HCT116 (cell line): ENCODE measurements at regions not wholly inside any gene's neighbourhood (a gene's known extent, or its start where the extent isn't known, plus 50 kb on each side); places are given as distances from the start of the nearest gene placed in this dataset.

Source experiments
- ATAC-seq: fragments of 200-7000 bp; cut with Tn5 transposase; 2 replicates; pipeline ENCODE4 v1.9.1; 2020; ENCODE audit warnings: mild to moderate bottlenecking, moderate library complexity
- BruUV-seq: library from RNA; stranded (reverse); fragments of 400-500 nt; replicated peaks from 2 replicates; lab custom pipeline; 2021; lab: Mats Ljungman, UMichigan
- CTCF ChIA-PET: fragments of 300-600 bp; sonication (Branson Sonifier 250); formaldehyde crosslinking; loops from one replicate; lab custom pipeline; 2021; ENCODE audit warnings: antibody characterized with exemption; lab: Charles Lee
- POLR2A ChIA-PET: fragments of 300-600, 350-600 bp; sonication (Branson Sonifier 250); formaldehyde crosslinking; loops from one replicate; lab custom pipeline; 2021; ENCODE audit warnings: antibody characterized with exemption; lab: Charles Lee
- RAD21 ChIA-PET, 2 experiments: fragments of 300-600 bp; sonication (Branson Sonifier 250); formaldehyde crosslinking; loops; one replicate each; lab custom pipeline; 2023; ENCODE audit warnings: low total read pairs in 2 of 2; ENCODE audit not compliant: uncharacterized antibody in 2 of 2, unreplicated experiment in 2 of 2, low non-redundant PET in 1 of 2; lab: Charles Lee
- DNase-seq: peaks from one replicate; pipeline ENCODE4 v3.0.0-alpha.2; 2010; ENCODE audit warnings: low read depth, low spot score
- H2AFZ ChIP-seq: fragments of 200-600 bp; shearing (Covaris generic), sonication (generic); 2 replicates; pipeline ENCODE4 v1.6.1; 2017; ENCODE audit warnings: low read depth, mixed run types, mixed read lengths, antibody characterized with exemption, low read length; ENCODE audit not compliant: poor library complexity, severe bottlenecking
- H3K27ac ChIP-seq: 2 replicates; pipeline ENCODE4 v1.5.1; 2012; ENCODE audit warnings: low read depth, low read length
- H3K27me3 ChIP-seq: fragments of 200-600 bp; sonication (generic); 2 replicates; pipeline ENCODE4 v1.6.1; 2016; ENCODE audit warnings: mixed run types, low read length, mixed read lengths; ENCODE audit not compliant: insufficient read depth
- H3K36me3 ChIP-seq, 2 experiments: fragments of 200-500 bp in 1 of 2; fragments of 200-600 bp in 1 of 2; sonication (Bioruptor generic) in 1 of 2; sonication (generic) in 1 of 2; 2 replicates each; pipeline versions ENCODE4 v1.5.1 to v1.6.1; 2014 to 2016; ENCODE audit warnings: low read length in 2 of 2, inconsistent platforms in 1 of 2, mixed read lengths in 1 of 2, mixed run types in 1 of 2; ENCODE audit not compliant: insufficient read depth in 2 of 2, control insufficient read depth in 1 of 2
- H3K4me1 ChIP-seq, 2 experiments: fragments of 200-600 bp in 1 of 2; sonication (generic) in 1 of 2; 2 replicates each; pipeline versions ENCODE4 v1.5.1 to v1.6.1; 2012 to 2017; ENCODE audit warnings: low read length in 2 of 2, inconsistent platforms in 1 of 2, mild to moderate bottlenecking in 1 of 2, mixed read lengths in 1 of 2, mixed run types in 1 of 2, moderate library complexity in 1 of 2; ENCODE audit not compliant: insufficient read depth in 2 of 2, control insufficient read depth in 1 of 2
- H3K4me2 ChIP-seq: fragments of 200-600 bp; sonication (generic); 2 replicates; pipeline ENCODE4 v1.6.1; 2017; ENCODE audit warnings: mixed run types, low read length, mixed read lengths
- H3K4me3 ChIP-seq, 2 experiments: fragments of 200-600 bp in 1 of 2; sonication (generic) in 1 of 2; replicated peaks in 1 of 2; 2 replicates each; pipeline ENCODE4 v1.5.1; 2011 to 2016; ENCODE audit warnings: low read length in 2 of 2, control low read depth in 1 of 2, low read depth in 1 of 2, mild to moderate bottlenecking in 1 of 2, mixed read lengths in 1 of 2, mixed run types in 1 of 2
- H3K79me2 ChIP-seq: fragments of 200-600 bp; sonication (generic); 2 replicates; pipeline ENCODE4 v1.6.1; 2017; ENCODE audit warnings: mild to moderate bottlenecking, mixed run types, low read length, moderate library complexity, mixed read lengths; ENCODE audit not compliant: insufficient read depth
- H3K9ac ChIP-seq: fragments of 200-600 bp; sonication (generic); 2 replicates; pipeline ENCODE4 v1.6.1; 2016; ENCODE audit warnings: low read length, mixed read lengths
- H3K9me2 ChIP-seq: fragments of 200-600 bp; sonication (generic), shearing (Covaris generic); 2 replicates; pipeline ENCODE4 v1.6.1; 2017; ENCODE audit warnings: mixed run types, mild to moderate bottlenecking, moderate library complexity; ENCODE audit not compliant: insufficient read depth
- H3K9me3 ChIP-seq, 2 experiments: fragments of 200-500 bp in 1 of 2; fragments of 200-600 bp in 1 of 2; sonication (Bioruptor generic) in 1 of 2; sonication (generic) in 1 of 2; 2 replicates each; pipeline ENCODE4 v1.6.1; 2014 to 2017; ENCODE audit warnings: low read length in 2 of 2, mixed read lengths in 2 of 2, inconsistent platforms in 1 of 2, low read depth in 1 of 2, mild to moderate bottlenecking in 1 of 2, mixed run types in 1 of 2, moderate library complexity in 1 of 2; ENCODE audit not compliant: control insufficient read depth in 1 of 2, insufficient read depth in 1 of 2
- H4K20me1 ChIP-seq: fragments of 200-600 bp; sonication (generic), shearing (Covaris generic); 2 replicates; pipeline ENCODE4 v1.6.1; 2017; ENCODE audit warnings: mixed run types, mild to moderate bottlenecking, moderate library complexity; ENCODE audit not compliant: insufficient read depth
- CBX3 ChIP-seq: IDR thresholded peaks from 2 replicates; pipeline ENCODE4 v1.6.1; 2012; ENCODE audit warnings: low read depth
- CEBPB ChIP-seq: IDR thresholded peaks from 2 replicates; pipeline ENCODE4 v1.6.1; 2012; ENCODE audit warnings: low read depth
- CTCF ChIP-seq, 3 experiments: fragments of 200-600 bp in 1 of 3; sonication (generic) in 1 of 3; IDR thresholded peaks in 2 of 3; conservative IDR thresholded peaks in 1 of 3; 2 replicates each; pipeline ENCODE4 v1.5.1; 2012 to 2017; ENCODE audit warnings: low read depth in 2 of 3, low read length in 2 of 3, antibody characterized with exemption in 1 of 3, borderline replicate concordance in 1 of 3, control low read depth in 1 of 3, mild to moderate bottlenecking in 1 of 3, mixed read lengths in 1 of 3, mixed run types in 1 of 3, moderate library complexity in 1 of 3; ENCODE audit not compliant: insufficient read depth in 1 of 3
- EGR1 ChIP-seq: IDR thresholded peaks from 2 replicates; pipeline ENCODE4 v1.6.1; 2012; ENCODE audit warnings: low read depth
- ELF1 ChIP-seq: IDR thresholded peaks from 2 replicates; pipeline ENCODE4 v1.6.1; 2012; ENCODE audit warnings: low read depth, borderline replicate concordance
- EZH2 ChIP-seq: fragments of 200-600 bp; sonication (generic); IDR thresholded peaks from 2 replicates; pipeline ENCODE4 v1.6.1; 2017; ENCODE audit warnings: antibody characterized with exemption, mixed run types
- EZH2phosphoT487 ChIP-seq: fragments of 200-600 bp; IDR thresholded peaks from 2 replicates; pipeline ENCODE4 v1.6.1; 2018; ENCODE audit warnings: antibody characterized with exemption, borderline replicate concordance
- FOSL1 ChIP-seq: IDR thresholded peaks from 2 replicates; pipeline ENCODE4 v1.6.1; 2012; ENCODE audit warnings: low read depth
- JUND ChIP-seq: IDR thresholded peaks from 2 replicates; pipeline ENCODE4 v1.6.1; 2012
- POLR2A ChIP-seq: IDR thresholded peaks from 2 replicates; pipeline ENCODE4 v1.7.0; 2011; ENCODE audit warnings: borderline replicate concordance; ENCODE audit not compliant: insufficient read depth, insufficient read length; ENCODE audit errors: extremely low read depth
- POLR2AphosphoS5 ChIP-seq: IDR thresholded peaks from 2 replicates; pipeline ENCODE4 v1.6.1; 2011; ENCODE audit warnings: mild to moderate bottlenecking, low read depth, low read length, moderate library complexity
- RAD21 ChIP-seq: IDR thresholded peaks from 2 replicates; pipeline ENCODE4 v1.6.1; 2012; ENCODE audit warnings: low read depth, mild to moderate bottlenecking
- REST ChIP-seq: IDR thresholded peaks from 2 replicates; pipeline ENCODE4 v1.6.1; 2012; ENCODE audit warnings: low read depth
- SIN3A ChIP-seq: IDR thresholded peaks from 2 replicates; pipeline ENCODE4 v1.6.1; 2012; ENCODE audit warnings: low read depth
- SP1 ChIP-seq: IDR thresholded peaks from 2 replicates; pipeline ENCODE4 v1.6.1; 2012; ENCODE audit warnings: low read depth
- SRF ChIP-seq: IDR thresholded peaks from 2 replicates; pipeline ENCODE4 v1.6.1; 2012; ENCODE audit warnings: low read depth
- TCF7L2 ChIP-seq: IDR thresholded peaks from 2 replicates; pipeline ENCODE4 v1.7.0; 2011; ENCODE audit warnings: borderline replicate concordance, inconsistent platforms; ENCODE audit not compliant: insufficient read depth, insufficient read length; ENCODE audit errors: extremely low read depth
- ZNF274 ChIP-seq: fragments of 200-500 bp; sonication (Bioruptor generic); IDR thresholded peaks from 2 replicates; pipeline ENCODE4 v1.6.1; 2014; ENCODE audit warnings: mild to moderate bottlenecking, low read depth, low read length, inconsistent platforms
- intact Hi-C: fragments of 100-400 bp; cut with micrococcal nuclease; formaldehyde crosslinking; loops from 2 replicates; pipeline ENCODE4 v1.10.0; 2022
- TF ChIP-seq, protein P1 (sequence below): IDR thresholded peaks from 2 replicates; pipeline ENCODE4 v1.6.1; 2012

DNA sequence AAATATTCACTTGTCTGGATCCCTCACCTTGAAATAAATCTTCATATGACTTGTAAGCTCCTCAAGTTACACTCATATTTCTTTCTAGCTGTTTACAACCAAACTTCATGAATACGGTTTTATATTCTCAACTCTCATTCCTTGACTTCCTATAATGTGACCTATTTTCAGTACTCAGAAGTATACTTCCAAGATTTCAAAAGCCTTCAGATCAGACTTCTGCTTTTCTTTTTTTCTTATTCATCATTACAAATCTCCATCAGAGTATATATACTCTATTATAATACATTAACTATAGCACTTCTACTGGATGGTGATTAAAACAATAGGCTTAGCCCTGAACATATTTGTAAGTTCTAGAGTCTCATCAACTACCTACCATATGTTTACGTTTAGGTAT is 123.6 kb upstream of the ALCAM start:
- POLR2A ChIA-PET: no interaction called here

GRCh38 chr3:105246536-105246935 is 120.2 kb upstream of the ALCAM start:
- no peak overlapping the region for H3K4me2 ChIP-seq
- ATAC-seq (no peak), DNase-seq (no peak)
- no TSS peak for BruUV-seq
- intact Hi-C loops: no loop called here
- no peaks in the 10 kb centered on the region for H3K36me3 ChIP-seq
- H3K79me2 ChIP-seq: no peaks in the 10 kb centered on the region
- no peak overlapping the region for H3K4me3 ChIP-seq
- H3K9me2 ChIP-seq: no peaks in the 10 kb centered on the region
- no peak overlapping the region for H3K9ac ChIP-seq
- RAD21 ChIA-PET: no interaction called here
- no peaks in the 10 kb centered on the region for H3K9me3 ChIP-seq
- no peak overlapping the region for H2AFZ ChIP-seq
- no peaks in the 10 kb centered on the region for H3K4me1 ChIP-seq
- H4K20me1 ChIP-seq: no peaks in the 10 kb centered on the region
- H3K27me3 ChIP-seq: no peaks in the 10 kb centered on the region
- no peak overlapping the region for H3K27ac ChIP-seq
- CTCF ChIA-PET: no interaction called here
- POLR2A ChIA-PET: no interaction called here
- TF ChIP-seq ZNF274: no peak
- no peak for TF ChIP-seq POLR2A
- no peak for TF ChIP-seq CEBPB
- no peak for TF ChIP-seq ELF1
- no peak for TF ChIP-seq SP1
- TF ChIP-seq CBX3: no peak
- no peak for TF ChIP-seq EGR1
- TF ChIP-seq EZH2: no peak
- TF ChIP-seq, protein P1, sequence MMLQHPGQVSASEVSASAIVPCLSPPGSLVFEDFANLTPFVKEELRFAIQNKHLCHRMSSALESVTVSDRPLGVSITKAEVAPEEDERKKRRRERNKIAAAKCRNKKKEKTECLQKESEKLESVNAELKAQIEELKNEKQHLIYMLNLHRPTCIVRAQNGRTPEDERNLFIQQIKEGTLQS: no peak
- TF ChIP-seq POLR2AphosphoS5: no peak
- TF ChIP-seq SRF: no peak
- TF ChIP-seq EZH2phosphoT487: no peak
- no peak for TF ChIP-seq SIN3A
- no peak for TF ChIP-seq FOSL1
- TF ChIP-seq JUND: no peak
- no peak for TF ChIP-seq RAD21
- no peak for TF ChIP-seq CTCF (IDR thresholded peaks at IDR 0.05 in 2 of 3, conservative IDR thresholded peaks at IDR 0.05 in 1 of 3; ENCODE audit: borderline replicate concordance in 1 of 3, insufficient read depth in 1 of 3, low read depth in 2 of 3, low read length in 2 of 3)
- no peak for TF ChIP-seq REST

More for the DNA sequence above, 123.6 kb upstream of the ALCAM start:
- Histone ChIP-seq H3K36me3 (no peaks in the 10 kb centered on the region), H4K20me1 (no peaks in the 10 kb centered on the region), H3K9me3 (no peaks in the 10 kb centered on the region), H3K4me3 (no peak overlapping the region), H3K27me3 (no peaks in the 10 kb centered on the region)
- CTCF ChIA-PET: no interaction called here
- ATAC-seq: no peak
- TF ChIP-seq JUND (no peak), TCF7L2 (no peak)
- TF ChIP-seq, all 23 proteins: peak for 0
- intact Hi-C loops: no loop called here
- no peak for DNase-seq
- Histone ChIP-seq H3K4me2 (no peak overlapping the region), H2AFZ (no peak overlapping the region), H3K9me2 (no peaks in the 10 kb centered on the region), H3K9ac (no peak overlapping the region), H3K27ac (no peak overlapping the region), H3K4me1 (no peaks in the 10 kb centered on the region), H3K79me2 (no peaks in the 10 kb centered on the region)
- RAD21 ChIA-PET: no interaction called here
- BruUV-seq: no TSS peak
